ENCODE measurements at regions not wholly inside any gene's neighbourhood (a gene's known extent, or its start where the extent isn't known, plus 50 kb on each side); places are given as distances from the start of the nearest gene placed in this dataset.

DNA sequence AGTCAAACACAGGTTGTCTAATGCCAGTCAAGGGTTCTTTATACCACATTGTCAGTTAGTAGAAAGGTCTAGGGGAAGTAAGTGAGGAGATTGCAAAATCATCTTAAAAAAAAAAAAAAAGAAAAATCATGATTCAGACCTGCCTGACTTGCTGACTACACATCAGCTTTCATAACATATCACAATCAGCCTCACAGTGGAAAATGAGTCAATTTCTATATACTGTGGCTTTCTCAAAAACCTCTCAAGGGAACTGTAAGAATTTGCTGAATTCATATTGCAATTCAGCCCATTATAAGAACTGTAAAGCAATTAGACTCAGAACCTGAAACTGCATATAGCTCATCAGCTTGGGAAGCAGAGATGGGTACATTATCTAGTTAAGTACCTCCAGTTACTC, 75.3 kb upstream of the GPC6 start:
- TF ChIP-seq YY1 (IDR thresholded peaks at IDR 0.05; ENCODE audit: insufficient read depth, insufficient read length) = no peak
- no peak for TF ChIP-seq ZNF274 (IDR thresholded peaks at IDR 0.05; ENCODE audit: low read depth, low read length)
